ENCODE measurements at regions not wholly inside any gene's neighbourhood (a gene's known extent, or its start where the extent isn't known, plus 50 kb on each side); places are given as distances from the start of the nearest gene placed in this dataset.

GRCh38 chr1:239807361-239807760 lies 284.3 kb upstream of the FMN2 start:
- TF ChIP-seq CTCF (IDR thresholded peaks at IDR 0.05; ENCODE audit: insufficient read depth, low read length, poor library complexity, severe bottlenecking) = no peak
- TF ChIP-seq EZH2phosphoT487 (conservative IDR thresholded peaks at IDR 0.05; ENCODE audit: low read length) = no peak
